Spinal cord (tissue), 9 donors: ENCODE measurements at regions not wholly inside any gene's neighbourhood (a gene's known extent, or its start where the extent isn't known, plus 50 kb on each side); places are given as distances from the start of the nearest gene placed in this dataset.

Experiments used
- DNase-seq, 6 donors: peaks; one replicate each; pipeline versions ENCODE4 v3.0.0 to v3.0.0-alpha.2; 2013 to 2015; ENCODE audit warnings: low spot score in 6 of 6, low read depth in 4 of 6
- H3K27ac ChIP-seq: one replicate; pipeline ENCODE4 v1.5.1; 2013; ENCODE audit warnings: low read depth, low read length, control low read depth
- H3K27me3 ChIP-seq: one replicate; pipeline ENCODE4 v1.6.1; 2013; ENCODE audit warnings: low read length; ENCODE audit not compliant: control insufficient read depth, insufficient read depth
- H3K36me3 ChIP-seq: one replicate; pipeline ENCODE4 v1.6.1; 2013; ENCODE audit warnings: low read length; ENCODE audit not compliant: control insufficient read depth, insufficient read depth
- H3K4me1 ChIP-seq: one replicate; pipeline ENCODE4 v1.6.1; 2013; ENCODE audit warnings: low read length; ENCODE audit not compliant: control insufficient read depth, insufficient read depth
- H3K4me3 ChIP-seq: one replicate; pipeline ENCODE4 v1.5.1; 2013; ENCODE audit warnings: low read depth, low read length, control low read depth
- H3K9me3 ChIP-seq: one replicate; pipeline ENCODE4 v1.6.1; 2013; ENCODE audit warnings: low read length; ENCODE audit not compliant: control insufficient read depth, insufficient read depth
- WGBS: methylation state at CpG from one replicate; pipeline ENCODE4 v1.1.5; 2013; ENCODE audit warnings: missing lambda C conversion rate; ENCODE audit not compliant: insufficient coverage; 5-methylcytosine and 5-hydroxymethylcytosine counted together
- donor health status: healthy.

GRCh38 chr4:159495515-159496236, 392.8 kb downstream of the RAPGEF2 start:
- no peak for DNase-seq
- Histone ChIP-seq H3K27me3 (no peaks in the 10 kb centered on the region), H3K27ac (no peak overlapping the region), H3K4me1 (no peaks in the 10 kb centered on the region), H3K4me3 (no peak overlapping the region), H3K9me3 (no peaks in the 10 kb centered on the region), H3K36me3 (no peaks in the 10 kb centered on the region)
- 100% methylated on average over 1 of the region's 2 CpGs for WGBS

- Histone ChIP-seq H3K4me3 (no peak overlapping the region), H3K36me3 (no peaks in the 10 kb centered on the region), H3K9me3 (no peaks in the 10 kb centered on the region), H3K27me3 (no peaks in the 10 kb centered on the region), H3K27ac (no peak overlapping the region), H3K4me1 (no peaks in the 10 kb centered on the region)
- WGBS: 88% methylated on average over 1 of the region's 1 CpG
- no peak for DNase-seq
Observed at GRCh38 chr4:159496248-159496647, 393.4 kb downstream of the RAPGEF2 start.

GRCh38 chr4:159497936-159498335, 395.1 kb downstream of the RAPGEF2 start:
- Histone ChIP-seq H3K4me1 (no peaks in the 10 kb centered on the region), H3K9me3 (no peaks in the 10 kb centered on the region), H3K4me3 (no peak overlapping the region), H3K36me3 (no peaks in the 10 kb centered on the region), H3K27me3 (peaks cover under 1% of the 10 kb centered on the region), H3K27ac (no peak overlapping the region)
- WGBS: no CpG with 5 or more reads among the region's 2 CpGs
- DNase-seq: peak in 2 of 6 donors; percentile 49 to 65

- no CpG with 5 or more reads among the region's 5 CpGs for WGBS
- H3K36me3 ChIP-seq: no peaks in the 10 kb centered on the region
- H3K4me3 ChIP-seq: no peak overlapping the region
- H3K27ac ChIP-seq: no peak overlapping the region
- peak in 2 of 6 donors; percentile 85 to 86 for DNase-seq
- H3K4me1 ChIP-seq: no peaks in the 10 kb centered on the region
- no peaks in the 10 kb centered on the region for H3K9me3 ChIP-seq
- H3K27me3 ChIP-seq: peaks cover 2% of the 10 kb centered on the region
Observed at GRCh38 chr4:159498446-159499115, 395.7 kb downstream of the RAPGEF2 start.

GRCh38 chr4:159500861-159501260, 398.0 kb downstream of the RAPGEF2 start:
- 25% methylated on average over 1 of the region's 2 CpGs for whole genome bisulfite sequencing
- DNase-seq: peak in 1 of 6 donors; percentile 65
- Histone ChIP-seq H3K4me1 (no peaks in the 10 kb centered on the region), H3K36me3 (no peaks in the 10 kb centered on the region), H3K4me3 (no peak overlapping the region), H3K9me3 (no peaks in the 10 kb centered on the region), H3K27me3 (peaks cover 2% of the 10 kb centered on the region), H3K27ac (no peak overlapping the region)

- no peaks in the 10 kb centered on the region for H3K36me3 ChIP-seq
- peak in 1 of 6 donors; percentile 80 for DNase-seq
- H3K9me3 ChIP-seq: no peaks in the 10 kb centered on the region
- H3K4me3 ChIP-seq: no peak overlapping the region
- H3K27me3 ChIP-seq: peaks cover 2% of the 10 kb centered on the region
- WGBS: 29% methylated on average over 6 of the region's 14 CpGs
- no peak overlapping the region for H3K27ac ChIP-seq
- H3K4me1 ChIP-seq: no peaks in the 10 kb centered on the region
Observed at GRCh38 chr4:159503236-159504008, 400.5 kb downstream of the RAPGEF2 start.

- peak in 2 of 6 donors; percentile 33 to 60 for DNase-seq
- no peaks in the 10 kb centered on the region for H3K9me3 ChIP-seq
- 33% methylated on average over 4 of the region's 5 CpGs for WGBS
- no peaks in the 10 kb centered on the region for H3K4me1 ChIP-seq
- H3K36me3 ChIP-seq: no peaks in the 10 kb centered on the region
- peaks cover 2% of the 10 kb centered on the region for H3K27me3 ChIP-seq
- H3K27ac ChIP-seq: no peak overlapping the region
- no peak overlapping the region for H3K4me3 ChIP-seq
Observed at GRCh38 chr4:159504684-159505083, 401.8 kb downstream of the RAPGEF2 start.

GRCh38 chr4:159505266-159505975, 402.5 kb downstream of the RAPGEF2 start:
- Histone ChIP-seq H3K36me3 (no peaks in the 10 kb centered on the region), H3K4me3 (no peak overlapping the region), H3K9me3 (no peaks in the 10 kb centered on the region), H3K4me1 (no peaks in the 10 kb centered on the region), H3K27ac (no peak overlapping the region), H3K27me3 (peaks cover 2% of the 10 kb centered on the region)
- WGBS: 25% methylated on average over 1 of the region's 7 CpGs
- no peak for DNase-seq

GRCh38 chr4:159506801-159507517, 404.1 kb downstream of the RAPGEF2 start:
- Histone ChIP-seq H3K4me1 (no peaks in the 10 kb centered on the region), H3K27me3 (peaks cover 2% of the 10 kb centered on the region), H3K9me3 (no peaks in the 10 kb centered on the region), H3K36me3 (no peaks in the 10 kb centered on the region), H3K27ac (no peak overlapping the region), H3K4me3 (no peak overlapping the region)
- no peak for DNase-seq
- 86% methylated on average over 10 of the region's 13 CpGs for WGBS
